ENCODE measurements at regions not wholly inside any gene's neighbourhood (a gene's known extent, or its start where the extent isn't known, plus 50 kb on each side); places are given as distances from the start of the nearest gene placed in this dataset.

DNA sequence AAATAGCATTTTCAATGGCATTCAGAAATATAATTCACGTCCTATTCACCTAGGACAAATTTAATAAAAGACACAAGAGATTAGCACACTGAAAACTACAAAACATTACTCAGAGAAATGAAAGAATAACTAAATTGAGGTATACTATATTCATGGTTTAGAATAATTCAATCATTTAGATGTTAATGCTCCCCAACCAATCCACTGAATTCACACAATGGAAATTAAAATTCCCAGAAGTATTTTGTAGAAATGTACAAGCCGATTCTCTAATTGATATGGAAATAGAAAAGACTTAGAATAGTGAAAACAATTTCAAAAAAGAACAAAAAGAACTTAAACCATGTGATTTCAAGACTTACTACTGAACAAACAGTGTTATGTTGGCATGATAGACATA is 212.2 kb downstream of the ZEB2 start:
- Histone ChIP-seq H3K27ac (no peak overlapping the region), H3K36me3 (peaks cover 0 to 7% (median 0%) of the 10 kb centered on the region in 6 donors), H3K27me3 (replicated peaks in 1 of 7) (no peaks in the 10 kb centered on the region), H3K4me1 (peaks cover 0 to 12% (median 0%) of the 10 kb centered on the region in 6 donors), H3K9me3 (peaks cover 0 to 27% (median 15%) of the 10 kb centered on the region in 8 donors), H3K4me3 (no peak overlapping the region)
- intact Hi-C loops (cut with DNase I; ENCODE audit: low total_unique reads): no loop called here
- DNase-seq: no peak
- whole genome bisulfite sequencing, 5 donors: 94 to 97% (median 97%) methylated on average over 2 of the region's 2 CpGs
- TF ChIP-seq CTCF (IDR thresholded peaks at IDR 0.05 in 8 of 11, conservative IDR thresholded peaks at IDR 0.05 in 3 of 11): no peak
- no peak for TF ChIP-seq POLR2AphosphoS5 (IDR thresholded peaks at IDR 0.05)
- no peak for TF ChIP-seq POLR2A (IDR thresholded peaks at IDR 0.05)

DNA sequence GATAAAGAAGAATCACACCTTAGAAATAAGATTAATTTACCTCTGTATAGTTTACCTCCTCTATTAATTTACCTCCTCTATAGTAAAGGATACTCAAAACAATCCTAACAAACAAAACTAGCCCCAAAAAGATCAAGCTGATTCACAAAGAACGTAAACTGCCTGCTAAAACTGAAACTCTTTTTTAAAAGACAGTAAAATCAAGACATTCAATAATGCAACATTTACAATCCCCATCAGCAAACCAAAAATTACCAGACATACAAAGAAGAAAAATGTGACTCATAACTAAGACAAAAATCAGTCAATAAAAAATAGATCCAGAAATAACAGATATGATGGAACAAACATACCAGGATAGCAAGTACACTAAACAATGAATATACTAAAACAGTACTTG is 215.7 kb downstream of the ZEB2 start:
- H3K4me3 ChIP-seq: no peak overlapping the region
- no peak for TF ChIP-seq CTCF (IDR thresholded peaks at IDR 0.05 in 8 of 11, conservative IDR thresholded peaks at IDR 0.05 in 3 of 11)
- TF ChIP-seq POLR2AphosphoS5 (IDR thresholded peaks at IDR 0.05): no peak
- no peak for TF ChIP-seq POLR2A (IDR thresholded peaks at IDR 0.05)
- intact Hi-C loops (cut with DNase I; ENCODE audit: low total_unique reads): no loop called here
- WGBS, 5 donors: 79 to 97% (median 82%) methylated on average over 1 of the region's 1 CpG
- H3K9me3 ChIP-seq: peaks cover 0 to 15% (median 4%) of the 10 kb centered on the region in 8 donors
- no peak for DNase-seq
- no peaks in the 10 kb centered on the region for H3K36me3 ChIP-seq
- H3K27me3 ChIP-seq (replicated peaks in 1 of 7): no peaks in the 10 kb centered on the region
- peaks cover 0 to 6% (median 0%) of the 10 kb centered on the region in 6 donors for H3K4me1 ChIP-seq
- H3K27ac ChIP-seq: no peak overlapping the region

DNA sequence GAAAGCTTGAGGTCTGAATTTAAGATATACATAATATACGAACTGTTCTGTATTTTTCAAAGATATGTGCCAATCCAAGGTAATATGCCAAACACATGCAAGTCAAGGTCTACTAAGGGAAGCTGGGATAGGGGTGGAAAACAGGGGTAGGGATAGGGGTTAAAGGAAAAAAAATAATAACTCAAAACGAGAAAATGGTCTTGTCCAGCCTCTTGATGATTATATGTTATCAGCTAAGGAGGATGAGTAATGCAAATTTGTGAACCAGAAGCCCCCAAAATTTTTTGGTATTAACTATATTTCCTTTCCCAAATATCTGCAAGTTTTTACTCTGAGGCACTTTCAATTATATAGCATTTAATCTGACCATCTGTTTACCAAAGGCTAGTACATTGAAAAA is 219.3 kb downstream of the ZEB2 start:
- peaks cover 0 to 11% (median 0%) of the 10 kb centered on the region in 6 donors for H3K36me3 ChIP-seq
- intact Hi-C loops (cut with DNase I; ENCODE audit: low total_unique reads): no loop called here
- no peak for DNase-seq
- 85 to 89% (median 89%) methylated on average over 2 of the region's 2 CpGs for WGBS, 5 donors
- peaks cover 0 to under 1% (median 0%) of the 10 kb centered on the region in 6 donors for H3K4me1 ChIP-seq
- no peak overlapping the region for H3K4me3 ChIP-seq
- no peaks in the 10 kb centered on the region for H3K27me3 ChIP-seq (replicated peaks in 1 of 7)
- H3K27ac ChIP-seq: no peak overlapping the region
- no peak for TF ChIP-seq POLR2A (IDR thresholded peaks at IDR 0.05)
- TF ChIP-seq POLR2AphosphoS5 (IDR thresholded peaks at IDR 0.05): no peak
- TF ChIP-seq CTCF (IDR thresholded peaks at IDR 0.05 in 8 of 11, conservative IDR thresholded peaks at IDR 0.05 in 3 of 11): no peak
- peaks cover 0 to 12% (median 4%) of the 10 kb centered on the region in 8 donors for H3K9me3 ChIP-seq

GRCh38 chr2:144290276-144290675 is 229.6 kb downstream of the ZEB2 start:
- no peak for DNase-seq
- TF ChIP-seq POLR2A (IDR thresholded peaks at IDR 0.05) (no peak), POLR2AphosphoS5 (IDR thresholded peaks at IDR 0.05) (no peak), CTCF (IDR thresholded peaks at IDR 0.05 in 8 of 11, conservative IDR thresholded peaks at IDR 0.05 in 3 of 11) (no peak)
- 96 to 100% (median 100%) methylated on average over 1 of the region's 1 CpG for WGBS, 5 donors
- Histone ChIP-seq H3K36me3 (peaks cover 0 to 7% (median 0%) of the 10 kb centered on the region in 6 donors), H3K27ac (no peak overlapping the region), H3K9me3 (peaks cover 0 to 7% (median 0%) of the 10 kb centered on the region in 8 donors), H3K4me1 (peaks cover 0 to 9% (median 0%) of the 10 kb centered on the region in 6 donors), H3K27me3 (replicated peaks in 1 of 7) (no peaks in the 10 kb centered on the region), H3K4me3 (no peak overlapping the region)
- intact Hi-C loops (cut with DNase I; ENCODE audit: low total_unique reads): no loop called here

Measured in spleen (tissue), 11 donors.